Fibroblast of lung (primary cell): ENCODE measurements at regions not wholly inside any gene's neighbourhood (a gene's known extent, or its start where the extent isn't known, plus 50 kb on each side); places are given as distances from the start of the nearest gene placed in this dataset.

Experiments
- CTCF ChIP-seq, 2 donors: IDR thresholded peaks in 1 of 2; conservative IDR thresholded peaks in 1 of 2; 1 replicate in 1 of 2; 2 replicates in 1 of 2; pipeline ENCODE4 v1.5.1; 2011 to 2012; ENCODE audit warnings: low read length in 2 of 2, control low read depth in 1 of 2, inconsistent platforms in 1 of 2, low read depth in 1 of 2, mild to moderate bottlenecking in 1 of 2
- EZH2 ChIP-seq: IDR thresholded peaks from 2 replicates; pipeline ENCODE4 v1.5.1; 2012; ENCODE audit warnings: low read length, control low read depth, mild to moderate bottlenecking; ENCODE audit errors: missing control alignments

GRCh38 chr1:195899762-195900352 lies 708.4 kb downstream of the KCNT2 start:
- peak in 1 of 2 donors; percentile 6 for TF ChIP-seq CTCF (conservative IDR thresholded peaks at IDR 0.05 in 1 of 2, IDR thresholded peaks at IDR 0.05 in 1 of 2; ENCODE audit: low read depth in 1 of 2, low read length in 2 of 2)
- TF ChIP-seq EZH2, result no peak
